Activated CD4-positive, alpha-beta T cell treated with anti-CD3 and anti-CD28 coated beads, Interleukin-2, amount 10 ng/mL, durations not matched to agents 24 days and 14 days (primary cell): ENCODE measurements at regions not wholly inside any gene's neighbourhood (a gene's known extent, or its start where the extent isn't known, plus 50 kb on each side); places are given as distances from the start of the nearest gene placed in this dataset.

ENCODE experiments used
- DNase-seq: peaks from one replicate; pipeline ENCODE4 v3.0.0; 2022
- H3K27ac Mint-ChIP-seq: one replicate; pipeline ENCODE4 v1.8.0; 2022; ENCODE audit warnings: mild to moderate bottlenecking, mixed read lengths
- H3K27me3 Mint-ChIP-seq: one replicate; pipeline ENCODE4 v1.8.0; 2022; ENCODE audit warnings: mixed read lengths
- H3K36me3 Mint-ChIP-seq: one replicate; pipeline ENCODE4 v1.8.0; 2022; ENCODE audit warnings: low read depth, mild to moderate bottlenecking, mixed read lengths
- H3K4me1 Mint-ChIP-seq: one replicate; pipeline ENCODE4 v1.8.0; 2021; ENCODE audit warnings: mixed read lengths
- H3K4me3 Mint-ChIP-seq: one replicate; pipeline ENCODE4 v1.8.0; 2022; ENCODE audit warnings: mild to moderate bottlenecking, moderate library complexity, mixed read lengths
- H3K9me3 Mint-ChIP-seq: one replicate; pipeline ENCODE4 v1.8.0; 2021; ENCODE audit warnings: mixed read lengths
- intact Hi-C: fragments of 100-400 bp; cut with micrococcal nuclease; formaldehyde crosslinking; loops from one replicate; pipeline ENCODE4 v1.15.1; 2023

- H3K9me3 Mint-ChIP-seq = no peaks in the 10 kb centered on the region
- H3K4me3 Mint-ChIP-seq = no peak overlapping the region
- intact Hi-C loops = no loop called here
- no peak overlapping the region for H3K27ac Mint-ChIP-seq
- no peaks in the 10 kb centered on the region for H3K4me1 Mint-ChIP-seq
- DNase-seq = no peak
- H3K36me3 Mint-ChIP-seq = no peaks in the 10 kb centered on the region
- peaks cover 9% of the 10 kb centered on the region for H3K27me3 Mint-ChIP-seq
These were observed 120.6 kb upstream of the KCNJ15 start for GRCh38 chr21:38136201-38136600.

GRCh38 chr21:38139380-38140168 lies 117.2 kb upstream of the KCNJ15 start:
- Mint-ChIP-seq H3K36me3 (no peaks in the 10 kb centered on the region), H3K9me3 (no peaks in the 10 kb centered on the region), H3K4me3 (no peak overlapping the region), H3K27ac (no peak overlapping the region), H3K27me3 (peaks cover 4% of the 10 kb centered on the region), H3K4me1 (no peaks in the 10 kb centered on the region)
- intact Hi-C loops = no loop called here
- no peak for DNase-seq

- H3K4me3 Mint-ChIP-seq = no peak overlapping the region
- no peak for DNase-seq
- H3K9me3 Mint-ChIP-seq = peaks cover 1% of the 10 kb centered on the region
- no peaks in the 10 kb centered on the region for H3K4me1 Mint-ChIP-seq
- no peaks in the 10 kb centered on the region for H3K36me3 Mint-ChIP-seq
- intact Hi-C loops = no loop called here
- H3K27me3 Mint-ChIP-seq = peaks cover 5% of the 10 kb centered on the region
- H3K27ac Mint-ChIP-seq = no peak overlapping the region
These were observed 116.4 kb upstream of the KCNJ15 start for GRCh38 chr21:38140207-38140903.

- Mint-ChIP-seq H3K27me3 (peaks cover 7% of the 10 kb centered on the region), H3K9me3 (peaks cover 4% of the 10 kb centered on the region), H3K4me1 (no peaks in the 10 kb centered on the region), H3K36me3 (no peaks in the 10 kb centered on the region), H3K27ac (no peak overlapping the region), H3K4me3 (no peak overlapping the region)
- no peak for DNase-seq
- intact Hi-C loops = no loop called here
These were observed 114.6 kb upstream of the KCNJ15 start for GRCh38 chr21:38142224-38142623.

- intact Hi-C loops = no loop called here
These were observed 112.6 kb upstream of the KCNJ15 start for GRCh38 chr21:38144193-38144592.

GRCh38 chr21:38145104-38145503 lies 111.7 kb upstream of the KCNJ15 start:
- Mint-ChIP-seq H3K4me1 (no peaks in the 10 kb centered on the region), H3K4me3 (no peak overlapping the region), H3K27ac (no peak overlapping the region), H3K9me3 (peaks cover 4% of the 10 kb centered on the region), H3K36me3 (no peaks in the 10 kb centered on the region), H3K27me3 (peaks cover 13% of the 10 kb centered on the region)
- intact Hi-C loops = no loop called here
- DNase-seq = no peak

More at GRCh38 chr21:38144193-38144592, 112.6 kb upstream of the KCNJ15 start:
- H3K4me3 Mint-ChIP-seq = no peak overlapping the region
- peaks cover 4% of the 10 kb centered on the region for H3K9me3 Mint-ChIP-seq
- H3K4me1 Mint-ChIP-seq = no peaks in the 10 kb centered on the region
- no peak overlapping the region for H3K27ac Mint-ChIP-seq
- peaks cover 12% of the 10 kb centered on the region for H3K27me3 Mint-ChIP-seq
- no peaks in the 10 kb centered on the region for H3K36me3 Mint-ChIP-seq
- DNase-seq = no peak

GRCh38 chr21:38147391-38147790 lies 109.4 kb upstream of the KCNJ15 start:
- Mint-ChIP-seq H3K36me3 (no peaks in the 10 kb centered on the region), H3K27ac (no peak overlapping the region), H3K4me1 (no peaks in the 10 kb centered on the region), H3K9me3 (peaks cover 4% of the 10 kb centered on the region), H3K4me3 (no peak overlapping the region), H3K27me3 (peaks cover 14% of the 10 kb centered on the region)
- intact Hi-C loops = no loop called here
- DNase-seq = no peak

GRCh38 chr21:38148046-38148445 lies 108.7 kb upstream of the KCNJ15 start:
- no peak overlapping the region for H3K27ac Mint-ChIP-seq
- H3K36me3 Mint-ChIP-seq = no peaks in the 10 kb centered on the region
- H3K27me3 Mint-ChIP-seq = peaks cover 17% of the 10 kb centered on the region
- H3K4me1 Mint-ChIP-seq = no peaks in the 10 kb centered on the region
- peaks cover 4% of the 10 kb centered on the region for H3K9me3 Mint-ChIP-seq
- intact Hi-C loops = no loop called here
- no peak overlapping the region for H3K4me3 Mint-ChIP-seq
- DNase-seq = no peak

- H3K4me1 Mint-ChIP-seq = no peaks in the 10 kb centered on the region
- H3K9me3 Mint-ChIP-seq = no peaks in the 10 kb centered on the region
- no peak for DNase-seq
- no peak overlapping the region for H3K27ac Mint-ChIP-seq
- H3K36me3 Mint-ChIP-seq = no peaks in the 10 kb centered on the region
- no peak overlapping the region for H3K4me3 Mint-ChIP-seq
- intact Hi-C loops = no loop called here
- peaks cover 24% of the 10 kb centered on the region for H3K27me3 Mint-ChIP-seq
These were observed 105.7 kb upstream of the KCNJ15 start for GRCh38 chr21:38151021-38151645.

- no peak for DNase-seq
- Mint-ChIP-seq H3K36me3 (no peaks in the 10 kb centered on the region), H3K27me3 (peaks cover 20% of the 10 kb centered on the region), H3K9me3 (no peaks in the 10 kb centered on the region), H3K4me1 (peaks cover 2% of the 10 kb centered on the region), H3K4me3 (no peak overlapping the region), H3K27ac (no peak overlapping the region)
- intact Hi-C loops = no loop called here
These were observed 100.6 kb upstream of the KCNJ15 start for GRCh38 chr21:38156200-38156599.

GRCh38 chr21:38159355-38159754 lies 97.4 kb upstream of the KCNJ15 start:
- intact Hi-C loops = loop anchor here (1.0 to 2.0 kb wide), 3 partner anchors 59 to 197 kb away; no protein-coding TSS in a partner anchor

GRCh38 chr21:38165466-38166172 lies 91.2 kb upstream of the KCNJ15 start:
- Mint-ChIP-seq H3K27me3 (peaks cover 8% of the 10 kb centered on the region), H3K4me1 (no peaks in the 10 kb centered on the region), H3K27ac (no peak overlapping the region), H3K36me3 (no peaks in the 10 kb centered on the region), H3K4me3 (no peak overlapping the region), H3K9me3 (no peaks in the 10 kb centered on the region)
- intact Hi-C loops = no loop called here
- no peak for DNase-seq

More at GRCh38 chr21:38159355-38159754, 97.4 kb upstream of the KCNJ15 start:
- Mint-ChIP-seq H3K27me3 (peaks cover 15% of the 10 kb centered on the region), H3K36me3 (no peaks in the 10 kb centered on the region), H3K9me3 (no peaks in the 10 kb centered on the region), H3K27ac (no peak overlapping the region), H3K4me3 (no peak overlapping the region), H3K4me1 (peaks cover 2% of the 10 kb centered on the region)
- peak; percentile 84 for DNase-seq

GRCh38 chr21:38166173-38166535 lies 90.6 kb upstream of the KCNJ15 start:
- Mint-ChIP-seq H3K4me3 (no peak overlapping the region), H3K36me3 (no peaks in the 10 kb centered on the region), H3K4me1 (no peaks in the 10 kb centered on the region), H3K9me3 (no peaks in the 10 kb centered on the region), H3K27ac (no peak overlapping the region), H3K27me3 (peaks cover 8% of the 10 kb centered on the region)
- intact Hi-C loops = no loop called here
- DNase-seq = no peak

- no peaks in the 10 kb centered on the region for H3K9me3 Mint-ChIP-seq
- H3K27ac Mint-ChIP-seq = no peak overlapping the region
- peaks cover 8% of the 10 kb centered on the region for H3K27me3 Mint-ChIP-seq
- no peak overlapping the region for H3K4me3 Mint-ChIP-seq
- no peaks in the 10 kb centered on the region for H3K4me1 Mint-ChIP-seq
- DNase-seq = no peak
- no peaks in the 10 kb centered on the region for H3K36me3 Mint-ChIP-seq
- intact Hi-C loops = no loop called here
These were observed 89.4 kb upstream of the KCNJ15 start for GRCh38 chr21:38167345-38167744.
